ENCODE measurements at regions not wholly inside any gene's neighbourhood (a gene's known extent, or its start where the extent isn't known, plus 50 kb on each side); places are given as distances from the start of the nearest gene placed in this dataset.
"Not testable (repeated sequence)": the region's sequence is repeated elsewhere in the genome, so short reads cannot be mapped to it uniquely, and the experiment has no call there.

- no peak for DNase-seq
These were observed 80.8 kb upstream of the PAX2 start for GRCh38 chr10:100664316-100665149.

DNA sequence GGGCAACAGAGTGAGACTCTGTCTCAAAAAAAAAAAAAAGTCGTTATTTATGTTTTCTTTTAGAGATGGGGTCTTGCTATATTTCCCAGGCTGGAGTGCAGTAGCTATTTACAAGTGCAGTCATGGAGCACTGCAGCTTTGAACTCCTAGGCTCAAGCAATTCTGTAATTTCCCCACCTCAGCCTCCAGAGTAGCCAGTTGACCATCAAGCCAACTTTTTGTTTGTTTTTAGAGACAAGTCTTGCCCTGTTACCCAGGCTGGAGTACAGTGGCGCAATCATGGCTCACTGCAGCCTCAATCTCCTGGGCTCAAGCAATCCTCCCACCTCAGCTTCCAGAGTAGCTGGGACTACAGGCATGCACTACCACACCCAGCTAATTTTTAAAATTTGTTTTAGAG, 78.7 kb upstream of the PAX2 start:
- DNase-seq: not testable (repeated sequence)

DNA sequence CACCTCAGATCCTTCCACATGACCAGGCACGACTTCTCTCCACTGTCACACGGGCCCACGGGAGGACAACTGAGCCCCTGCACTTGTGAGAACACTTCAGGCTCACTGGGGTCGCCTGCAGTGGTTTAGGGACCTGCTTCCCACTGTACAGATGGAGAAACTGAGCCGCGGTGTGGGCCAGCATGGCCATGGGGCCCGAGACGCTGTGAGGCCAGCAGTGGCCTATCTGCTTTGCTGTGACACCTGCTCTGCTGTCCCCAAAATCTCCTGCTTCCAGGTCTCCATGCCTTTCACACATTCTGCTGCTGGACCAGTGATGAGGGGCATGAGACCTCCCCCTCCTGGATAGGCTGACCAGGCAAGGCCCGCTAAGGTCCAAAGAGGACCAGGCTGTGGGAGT, 75.8 kb upstream of the PAX2 start:
- no peak for DNase-seq

GRCh38 chr10:100670368-100670767, 75.0 kb upstream of the PAX2 start:
- no peak for DNase-seq

GRCh38 chr10:100670828-100671479, 74.4 kb upstream of the PAX2 start:
- DNase-seq: peak; percentile 32

DNA sequence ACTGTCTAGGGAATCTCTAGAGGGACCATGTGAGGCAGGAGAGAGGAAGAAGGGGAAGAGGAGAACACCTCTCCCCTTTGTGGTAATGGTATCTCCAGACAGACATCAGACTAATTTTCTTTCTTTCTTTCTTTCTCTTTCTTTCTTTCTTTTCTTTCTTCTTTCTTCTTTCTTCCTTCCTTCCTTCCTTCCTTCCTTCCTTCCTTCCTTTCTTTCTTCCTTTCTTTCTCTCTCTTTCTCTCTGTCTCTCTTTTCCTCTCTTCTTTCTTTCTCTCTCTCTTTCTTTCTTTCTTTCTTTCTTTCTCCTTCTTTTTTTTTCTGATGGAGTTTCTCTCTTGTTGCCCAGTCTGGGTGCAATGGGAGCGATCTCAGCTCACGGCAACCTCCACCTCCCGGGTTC, 73.2 kb upstream of the PAX2 start:
- no peak for DNase-seq

- DNase-seq: no peak
These were observed 68.0 kb upstream of the PAX2 start for GRCh38 chr10:100677290-100677945.

DNA sequence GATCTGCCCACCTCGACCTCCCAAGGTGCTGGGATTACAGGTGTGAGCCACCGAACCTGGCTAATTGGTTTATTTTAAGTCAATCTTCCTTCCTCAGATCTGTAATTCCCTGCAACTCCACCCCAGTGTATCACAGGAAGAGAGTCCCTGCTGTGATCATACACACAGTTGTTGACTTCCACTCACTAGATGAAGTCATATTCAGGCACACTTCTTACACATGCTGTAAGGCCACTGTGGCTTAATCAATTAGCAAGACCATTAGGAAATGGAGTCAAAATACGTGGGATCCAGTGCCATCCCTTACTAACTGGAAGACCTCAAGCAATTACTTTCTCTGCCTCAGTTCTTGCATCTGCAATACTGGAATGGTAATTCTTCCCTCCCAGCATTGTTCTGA, 66.1 kb upstream of the PAX2 start:
- DNase-seq: no peak

DNA sequence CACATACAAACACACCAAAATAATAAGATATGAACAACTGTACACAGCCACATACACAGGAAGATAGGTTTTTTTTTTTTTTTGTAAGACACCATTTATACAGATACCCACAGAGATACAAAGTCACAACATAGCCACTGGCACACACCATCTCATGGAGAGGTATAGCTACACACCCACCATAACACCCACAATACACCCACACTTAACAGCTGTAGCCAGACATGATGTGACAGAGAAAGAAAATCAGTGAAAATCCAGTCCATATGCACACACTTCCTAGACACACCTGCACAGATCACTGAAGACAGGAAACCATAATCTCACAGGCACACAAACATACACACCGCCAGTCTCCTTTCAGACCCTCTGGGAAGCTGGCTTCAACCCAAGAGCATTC, 62.4 kb upstream of the PAX2 start:
- DNase-seq: no peak

DNA sequence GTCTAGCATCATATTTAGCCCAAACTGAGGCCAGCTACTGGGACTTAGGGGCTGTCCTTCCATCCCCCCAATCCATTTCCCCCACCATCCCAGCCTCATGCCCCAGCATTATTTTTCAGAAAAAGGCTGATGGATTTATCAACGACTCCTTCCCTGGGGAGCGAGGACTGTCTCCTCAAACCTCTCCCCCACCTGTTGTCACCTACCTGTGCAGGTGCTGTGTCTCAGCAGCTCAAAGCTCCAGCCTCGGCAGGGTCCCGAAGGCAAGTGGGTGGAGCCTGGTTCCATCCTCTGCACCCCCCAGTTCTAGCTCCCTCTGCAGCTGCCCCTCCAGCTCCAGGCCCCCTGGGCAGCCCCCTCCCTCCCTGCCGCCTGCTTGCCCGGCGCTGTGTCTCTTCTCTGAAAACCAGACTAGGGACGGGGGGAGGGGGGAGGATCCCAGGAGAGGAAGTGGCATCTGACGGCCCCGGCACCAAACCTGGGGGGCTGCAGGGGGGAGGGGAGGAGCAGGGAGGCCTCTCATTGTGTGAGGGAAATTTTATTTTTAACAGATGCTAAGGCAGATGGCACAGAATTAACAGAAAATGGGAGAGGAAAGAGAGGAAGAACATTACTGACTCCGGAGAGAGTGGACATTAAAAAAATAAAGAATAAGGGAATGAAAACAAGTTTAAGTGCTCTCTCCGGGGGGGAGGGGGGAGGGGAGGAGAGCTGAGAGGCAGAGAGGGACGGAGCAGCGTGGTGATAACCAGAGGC, 61.7 kb upstream of the PAX2 start:
- DNase-seq: no peak

GRCh38 chr10:100684688-100685235, 60.6 kb upstream of the PAX2 start:
- no peak for DNase-seq

DNA sequence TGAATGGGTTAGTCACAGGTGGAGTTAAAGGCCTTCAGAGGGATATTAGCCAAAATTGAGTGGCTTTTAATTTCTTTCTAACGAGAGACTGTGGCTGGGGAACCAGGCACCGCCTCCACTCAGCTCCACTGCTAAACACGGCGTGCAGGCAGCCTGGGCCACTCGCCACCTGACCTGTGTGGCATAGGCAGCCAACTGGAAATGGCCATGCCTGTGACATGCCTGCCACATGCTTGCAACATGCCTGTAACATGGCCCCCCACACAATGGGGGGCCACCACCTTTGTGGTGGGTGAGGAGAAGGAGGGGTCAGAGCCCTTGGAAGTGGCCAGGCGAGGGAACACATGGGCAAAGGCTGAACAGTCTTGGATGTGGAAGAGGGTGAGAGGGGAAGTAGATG, 60.1 kb upstream of the PAX2 start:
- no peak for DNase-seq

DNA sequence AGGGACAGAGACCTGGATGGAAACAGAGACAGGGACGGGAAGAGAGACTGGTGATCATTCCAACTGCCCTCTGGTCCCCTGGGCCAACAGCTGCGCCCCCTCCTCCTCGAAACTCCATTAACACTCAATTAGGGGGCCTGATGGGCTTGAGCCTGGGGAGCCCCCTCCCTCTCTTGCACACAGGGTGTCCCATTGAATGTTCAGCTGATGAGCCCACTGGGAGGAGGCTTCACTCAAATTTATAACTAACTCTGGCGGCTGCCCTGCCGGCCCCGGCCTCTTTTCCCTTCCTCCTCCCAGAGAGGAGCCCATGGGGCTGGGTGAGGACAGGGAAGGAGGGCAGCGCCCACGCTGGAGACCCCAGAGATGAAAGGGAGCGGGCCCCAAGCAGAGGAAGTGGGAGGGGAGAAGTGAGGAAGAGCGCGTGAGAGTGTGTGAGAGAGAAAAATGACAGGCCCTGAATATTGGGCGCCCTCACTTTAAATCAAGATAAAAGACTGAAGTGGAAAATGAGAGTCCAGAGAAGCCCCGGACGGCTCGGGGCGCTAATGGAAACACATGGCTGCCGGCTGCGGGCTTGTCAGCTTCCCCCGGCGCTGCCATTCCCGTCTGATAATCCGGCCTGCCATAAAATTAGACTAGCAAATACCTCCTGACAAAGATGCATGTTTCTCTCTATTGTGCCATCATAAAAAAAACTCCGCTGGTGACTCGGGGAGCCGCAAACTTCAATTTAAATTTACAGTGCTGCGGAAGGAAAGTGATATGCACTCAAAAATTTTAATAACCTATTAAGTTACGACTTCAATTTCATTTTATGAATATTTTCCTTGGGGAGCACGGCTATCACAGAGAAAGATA, 58.0 kb upstream of the PAX2 start:
- DNase-seq: no peak

DNA sequence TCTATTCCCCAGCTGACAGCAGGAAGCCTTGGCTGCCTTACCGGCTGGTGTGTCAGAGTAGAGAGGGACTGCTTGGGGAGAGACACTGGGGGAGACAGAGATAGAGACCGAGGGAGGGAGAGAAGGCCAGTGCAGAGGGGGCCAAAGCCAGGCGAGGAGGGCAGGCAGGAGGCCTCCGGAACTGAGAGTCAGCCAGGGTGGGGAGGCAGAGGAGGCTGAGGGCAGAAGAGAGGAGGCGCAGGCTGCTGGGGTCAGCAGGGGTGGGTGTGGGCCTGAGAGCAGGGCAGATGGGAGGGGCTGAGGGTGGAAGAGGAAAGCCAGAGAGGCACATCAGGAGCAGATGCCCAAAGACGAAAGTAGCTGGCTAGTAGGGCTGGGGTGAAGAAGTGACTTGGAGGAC, 57.2 kb upstream of the PAX2 start:
- DNase-seq: no peak

DNA sequence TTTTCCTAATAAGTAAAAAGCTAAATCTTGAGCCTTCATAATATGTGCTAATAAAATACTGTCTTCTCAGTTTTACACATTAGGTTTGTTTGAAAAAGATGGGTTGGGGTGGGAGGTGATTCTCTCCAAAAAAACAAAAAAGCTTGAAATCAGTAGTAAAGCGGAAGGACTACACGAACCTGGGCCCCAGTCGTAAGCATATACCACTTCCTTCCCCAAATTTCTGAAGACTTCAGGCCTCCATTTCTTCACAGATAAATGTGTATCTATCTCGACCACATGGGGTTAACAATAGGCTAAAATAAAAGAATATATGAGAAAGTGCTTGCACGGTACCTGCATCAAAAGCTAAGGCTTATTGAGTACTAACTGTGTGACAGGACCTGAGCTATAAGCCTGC, 51.6 kb upstream of the PAX2 start:
- DNase-seq: no peak
